ENCODE measurements at regions not wholly inside any gene's neighbourhood (a gene's known extent, or its start where the extent isn't known, plus 50 kb on each side); places are given as distances from the start of the nearest gene placed in this dataset.

- H3K36me3 ChIP-seq, result no peaks in the 10 kb centered on the region
Observed at GRCh38 chr10:65805993-65806392, 1119.8 kb upstream of the LRRTM3 start.

GRCh38 chr10:65808687-65809333 lies 1117.0 kb upstream of the LRRTM3 start:
- TF ChIP-seq CTCF (IDR thresholded peaks at IDR 0.05), result no peak
- Histone ChIP-seq H3K4me3 (ENCODE audit: low read depth in 1 of 2, low read length in 1 of 2) (no peak overlapping the region), H3K4me1 (ENCODE audit: control insufficient read depth in 1 of 2, insufficient read depth in 1 of 2, low read depth in 1 of 2, low read length in 1 of 2) (no peaks in the 10 kb centered on the region), H3K9me3 (no peaks in the 10 kb centered on the region), H3K36me3 (no peaks in the 10 kb centered on the region), H3K27me3 (no peaks in the 10 kb centered on the region), H3K27ac (no peak overlapping the region)

More at GRCh38 chr10:65805993-65806392, 1119.8 kb upstream of the LRRTM3 start:
- no peaks in the 10 kb centered on the region for H3K9me3 ChIP-seq
- no peak for TF ChIP-seq CTCF (IDR thresholded peaks at IDR 0.05)
- H3K27ac ChIP-seq, result no peak overlapping the region
- H3K4me3 ChIP-seq (ENCODE audit: low read depth in 1 of 2, low read length in 1 of 2), result no peak overlapping the region
- H3K4me1 ChIP-seq (ENCODE audit: control insufficient read depth in 1 of 2, insufficient read depth in 1 of 2, low read depth in 1 of 2, low read length in 1 of 2), result no peaks in the 10 kb centered on the region
- no peaks in the 10 kb centered on the region for H3K27me3 ChIP-seq

GRCh38 chr10:65811931-65812525 lies 1113.8 kb upstream of the LRRTM3 start:
- H3K36me3 ChIP-seq, result no peaks in the 10 kb centered on the region
- H3K4me1 ChIP-seq (ENCODE audit: control insufficient read depth in 1 of 2, insufficient read depth in 1 of 2, low read depth in 1 of 2, low read length in 1 of 2), result no peaks in the 10 kb centered on the region
- no peak for TF ChIP-seq CTCF (IDR thresholded peaks at IDR 0.05)
- no peak overlapping the region for H3K4me3 ChIP-seq (ENCODE audit: low read depth in 1 of 2, low read length in 1 of 2)
- H3K27ac ChIP-seq, result no peak overlapping the region
- no peaks in the 10 kb centered on the region for H3K9me3 ChIP-seq
- H3K27me3 ChIP-seq, result no peaks in the 10 kb centered on the region

- Histone ChIP-seq H3K4me3 (ENCODE audit: low read depth in 1 of 2, low read length in 1 of 2) (no peak overlapping the region), H3K27me3 (no peaks in the 10 kb centered on the region), H3K27ac (no peak overlapping the region), H3K9me3 (no peaks in the 10 kb centered on the region), H3K36me3 (no peaks in the 10 kb centered on the region), H3K4me1 (ENCODE audit: control insufficient read depth in 1 of 2, insufficient read depth in 1 of 2, low read depth in 1 of 2, low read length in 1 of 2) (no peaks in the 10 kb centered on the region)
- no peak for TF ChIP-seq CTCF (IDR thresholded peaks at IDR 0.05)
Observed at GRCh38 chr10:65816536-65816935, 1109.3 kb upstream of the LRRTM3 start.

- Histone ChIP-seq H3K27me3 (no peaks in the 10 kb centered on the region), H3K4me3 (ENCODE audit: low read depth in 1 of 2, low read length in 1 of 2) (no peak overlapping the region), H3K27ac (no peak overlapping the region), H3K9me3 (no peaks in the 10 kb centered on the region), H3K4me1 (ENCODE audit: control insufficient read depth in 1 of 2, insufficient read depth in 1 of 2, low read depth in 1 of 2, low read length in 1 of 2) (no peaks in the 10 kb centered on the region), H3K36me3 (no peaks in the 10 kb centered on the region)
- no peak for TF ChIP-seq CTCF (IDR thresholded peaks at IDR 0.05)
Observed at GRCh38 chr10:65818990-65819389, 1106.8 kb upstream of the LRRTM3 start.
